T-helper 2 cell treated with Interferon-gamma antibody and Interleukin-4, amounts not matched to agents 100 ng/mL and 5 ng/mL, for 36 hours (primary cell): ENCODE measurements at regions not wholly inside any gene's neighbourhood (a gene's known extent, or its start where the extent isn't known, plus 50 kb on each side); places are given as distances from the start of the nearest gene placed in this dataset.
"Not testable (repeated sequence)": the region's sequence is repeated elsewhere in the genome, so short reads cannot be mapped to it uniquely, and the experiment has no call there.

Experiments
- intact Hi-C: fragments of 100-400 bp; cut with micrococcal nuclease; formaldehyde crosslinking; loops from one replicate; pipeline ENCODE4 v1.15.1; 2023

DNA sequence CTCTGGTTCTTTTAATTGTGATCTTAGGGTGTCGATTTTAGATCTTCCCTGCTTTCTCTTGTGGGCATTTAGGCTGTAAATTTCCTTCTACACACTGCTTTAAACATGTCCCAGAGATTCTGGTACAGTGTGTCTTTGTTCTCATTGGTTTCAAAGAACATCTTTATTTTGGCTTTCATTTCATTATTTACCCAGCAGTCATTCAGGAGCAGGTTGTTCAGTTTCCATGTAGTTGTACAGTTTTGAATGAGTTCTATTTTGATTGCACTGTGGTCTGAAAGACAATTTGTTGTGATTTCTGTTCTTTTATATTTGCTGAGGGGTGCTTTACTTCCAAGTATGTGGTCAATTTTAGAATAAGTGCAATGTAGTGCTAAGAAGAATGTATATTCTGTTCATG lies 423.8 kb downstream of the PIK3C3 start:
- intact Hi-C loops: not testable (repeated sequence)

DNA sequence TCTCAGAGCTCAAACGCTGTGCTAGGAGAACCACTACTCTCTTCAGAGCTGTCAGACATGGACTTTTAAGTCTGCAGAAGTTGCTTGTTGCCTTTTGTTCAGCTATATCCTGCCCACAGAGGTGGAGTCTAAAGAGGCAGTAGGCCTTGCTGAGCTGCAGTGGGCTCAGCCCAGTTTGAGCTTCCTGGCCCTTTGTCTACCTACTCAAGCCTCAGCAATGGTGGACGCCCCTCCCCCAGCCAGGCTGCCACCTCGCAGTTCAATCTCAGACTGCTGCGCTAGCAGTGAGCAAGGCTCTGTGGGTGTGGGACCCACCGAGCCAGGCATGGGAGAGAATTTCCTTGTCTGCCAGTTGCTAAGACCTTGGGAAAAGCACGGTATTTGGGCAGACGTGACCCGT lies 426.2 kb downstream of the PIK3C3 start:
- intact Hi-C loops: not testable (repeated sequence)

DNA sequence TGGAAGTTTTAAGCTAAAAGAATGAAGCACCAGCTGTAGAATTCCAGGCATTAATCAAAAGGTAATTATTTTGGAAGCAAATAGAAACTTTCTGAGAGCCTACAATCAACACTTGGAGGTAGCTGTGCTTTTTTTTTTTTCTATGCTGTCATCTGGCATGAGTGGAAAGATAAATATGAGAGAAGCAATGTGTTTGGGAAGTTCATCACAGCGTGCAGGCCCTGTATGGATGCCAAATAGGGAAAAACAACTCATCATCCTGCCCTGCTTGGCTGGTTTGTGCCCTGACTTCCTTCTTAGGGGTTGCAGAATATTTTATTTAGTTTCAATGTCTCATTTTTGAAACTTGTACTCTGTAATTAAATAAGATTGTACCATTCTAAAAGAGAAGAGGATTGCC lies 437.4 kb downstream of the PIK3C3 start:
- intact Hi-C loops: no loop called here

DNA sequence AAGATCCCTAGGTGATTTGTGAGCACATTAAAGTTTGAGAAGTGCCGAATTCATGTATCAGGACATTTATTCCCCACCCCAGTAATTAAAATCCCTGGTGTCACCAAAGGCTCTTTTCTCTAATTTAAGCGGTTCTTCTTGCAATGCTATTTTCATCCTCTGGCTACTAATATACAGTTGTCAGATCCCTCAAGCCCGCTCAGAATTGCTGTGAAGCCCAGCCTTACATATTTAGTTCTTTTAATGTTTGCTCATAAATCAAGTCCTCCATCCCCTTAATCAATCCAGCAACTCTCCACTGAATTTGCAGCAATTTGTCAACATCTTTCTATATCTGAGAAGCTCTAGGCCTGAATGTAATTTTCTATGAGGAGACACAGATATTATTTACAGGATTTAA lies 437.9 kb downstream of the PIK3C3 start:
- intact Hi-C loops: no loop called here

DNA sequence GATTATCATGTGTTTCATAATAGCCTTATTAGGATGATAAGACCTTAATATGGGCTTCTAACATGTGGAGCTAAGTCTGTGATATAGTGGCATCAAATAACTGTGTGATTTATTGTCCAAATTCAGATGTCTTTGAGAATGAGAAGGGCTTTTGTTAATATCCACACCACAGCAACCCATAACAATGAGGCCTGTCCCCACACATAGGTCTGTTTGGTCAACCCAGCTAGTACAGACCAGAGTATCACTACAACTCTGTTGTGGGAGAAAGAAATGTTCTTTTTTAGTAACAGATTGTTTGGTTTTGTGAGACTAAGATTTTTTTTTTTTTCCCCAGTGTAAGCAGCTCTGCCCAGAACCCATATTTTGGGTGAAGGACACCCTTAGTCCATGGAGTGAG lies 439.2 kb downstream of the PIK3C3 start:
- intact Hi-C loops: no loop called here

DNA sequence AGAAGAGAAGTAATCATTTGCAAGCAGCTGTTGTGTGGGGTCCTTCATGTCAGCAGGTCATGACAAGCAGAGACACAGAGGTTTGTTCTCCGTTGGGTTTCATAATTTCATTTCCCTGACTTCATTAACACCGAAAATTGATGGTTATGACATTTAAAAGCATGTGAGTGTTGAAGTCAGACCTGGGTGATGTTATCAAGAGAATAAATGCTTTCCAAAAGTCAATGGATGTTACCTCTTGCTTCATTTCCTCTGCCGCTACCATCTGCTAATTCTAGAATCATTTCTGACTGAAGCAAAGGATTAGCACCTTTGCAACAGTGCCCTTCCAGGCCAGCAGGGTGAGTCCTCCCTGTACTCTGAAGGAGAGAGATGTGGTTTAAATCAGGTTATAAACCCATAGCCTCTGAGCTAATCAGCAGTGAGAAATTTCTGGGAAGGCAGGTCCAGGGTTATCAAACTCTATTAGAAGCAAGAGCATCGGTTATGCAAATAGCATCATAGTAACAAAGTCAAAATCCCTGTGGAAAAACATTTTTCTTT lies 446.2 kb downstream of the PIK3C3 start:
- intact Hi-C loops: no loop called here

DNA sequence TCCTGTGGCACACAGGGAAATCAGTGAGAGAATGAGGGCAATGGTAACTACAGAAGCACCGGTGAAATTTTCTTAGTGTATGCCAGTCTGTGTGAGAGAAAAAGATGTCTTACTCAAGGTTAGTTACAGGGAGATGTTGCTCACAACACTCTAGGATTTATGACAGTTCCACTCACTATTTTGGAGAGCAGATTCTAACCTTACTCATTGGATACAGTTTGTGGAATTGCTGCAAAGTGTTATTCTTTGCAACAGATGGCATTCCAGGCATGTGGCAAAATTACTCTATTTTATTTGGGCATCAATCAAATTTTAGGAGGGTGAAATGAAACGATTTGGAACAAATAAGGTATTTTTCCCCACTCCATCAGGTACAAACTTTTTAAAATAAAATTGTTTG lies 449.1 kb downstream of the PIK3C3 start:
- intact Hi-C loops: no loop called here

DNA sequence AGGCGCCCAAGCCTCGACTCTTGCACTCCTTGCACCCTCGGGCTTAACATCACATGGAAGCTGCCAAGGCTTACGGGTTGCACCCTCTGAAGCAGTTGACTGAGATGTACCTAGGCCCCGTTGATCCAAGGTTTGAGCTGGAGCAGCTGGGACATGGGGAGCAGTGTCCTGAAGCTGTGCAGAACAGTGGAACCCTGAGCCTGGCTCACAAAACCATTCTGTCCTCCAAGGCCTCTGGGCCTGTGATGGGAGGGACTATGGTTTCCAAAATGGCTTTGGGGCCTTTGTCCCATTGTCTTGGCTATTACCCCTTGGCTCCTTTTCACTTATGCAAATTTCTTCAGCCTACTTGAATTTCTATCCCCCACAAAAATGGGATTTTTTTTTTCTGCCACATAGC lies 454.0 kb downstream of the PIK3C3 start:
- intact Hi-C loops: no loop called here

DNA sequence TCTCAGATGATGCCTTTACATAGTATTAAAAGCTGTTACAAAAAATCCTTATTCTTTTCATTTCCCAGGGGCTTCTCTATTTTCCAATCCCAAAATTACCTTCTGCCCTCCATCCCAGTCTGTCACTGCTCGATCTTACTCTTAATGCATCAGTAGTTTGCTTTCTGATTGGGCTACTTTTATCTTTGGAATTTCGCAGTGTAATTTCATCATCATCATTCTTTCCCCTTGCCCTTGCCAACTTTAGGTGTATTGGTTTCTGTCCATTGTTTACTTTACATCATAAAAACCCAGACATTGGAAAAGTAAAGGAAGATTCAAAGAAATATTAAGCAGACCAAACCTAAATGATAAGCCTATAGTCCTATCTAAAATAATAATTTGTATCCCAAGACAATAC lies 457.2 kb downstream of the PIK3C3 start:
- intact Hi-C loops: no loop called here

DNA sequence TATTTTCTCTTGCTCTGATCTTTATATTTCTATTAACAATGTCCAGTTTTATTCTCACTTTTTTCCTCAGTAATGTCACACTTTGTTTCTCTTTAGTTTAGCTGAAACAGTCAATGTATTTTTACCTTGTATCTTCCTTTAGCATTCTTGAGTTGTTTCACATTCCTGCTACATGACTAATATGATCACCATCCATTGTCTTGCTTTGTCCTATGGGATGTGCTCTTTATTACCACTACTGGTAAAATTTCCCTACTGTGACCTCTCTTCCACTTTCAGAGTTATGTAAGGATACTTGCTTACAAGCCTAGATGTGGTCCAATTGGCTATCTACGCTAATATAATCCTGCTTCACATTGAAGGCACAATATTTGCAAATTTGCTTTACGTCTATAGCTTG lies 457.9 kb downstream of the PIK3C3 start:
- intact Hi-C loops: no loop called here

DNA sequence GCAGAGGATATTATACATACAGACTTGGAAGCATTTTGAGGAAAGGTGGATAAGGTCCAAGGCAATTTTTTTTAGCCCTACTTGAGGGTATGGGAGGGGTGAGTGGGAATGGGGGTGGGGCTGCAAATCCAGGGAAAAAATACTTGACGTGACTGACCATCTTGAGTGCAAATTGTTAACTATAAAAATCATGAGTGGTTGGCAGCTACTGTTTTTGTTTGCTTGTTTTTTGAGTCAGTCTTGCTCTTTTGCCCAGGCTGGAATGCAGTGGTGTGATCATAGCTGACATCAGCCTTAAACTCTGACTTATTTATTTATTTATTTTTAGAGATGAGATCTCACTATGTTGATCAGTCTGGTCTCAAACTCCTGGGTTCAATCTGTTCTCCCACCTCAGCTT lies 458.8 kb downstream of the PIK3C3 start:
- intact Hi-C loops: no loop called here

DNA sequence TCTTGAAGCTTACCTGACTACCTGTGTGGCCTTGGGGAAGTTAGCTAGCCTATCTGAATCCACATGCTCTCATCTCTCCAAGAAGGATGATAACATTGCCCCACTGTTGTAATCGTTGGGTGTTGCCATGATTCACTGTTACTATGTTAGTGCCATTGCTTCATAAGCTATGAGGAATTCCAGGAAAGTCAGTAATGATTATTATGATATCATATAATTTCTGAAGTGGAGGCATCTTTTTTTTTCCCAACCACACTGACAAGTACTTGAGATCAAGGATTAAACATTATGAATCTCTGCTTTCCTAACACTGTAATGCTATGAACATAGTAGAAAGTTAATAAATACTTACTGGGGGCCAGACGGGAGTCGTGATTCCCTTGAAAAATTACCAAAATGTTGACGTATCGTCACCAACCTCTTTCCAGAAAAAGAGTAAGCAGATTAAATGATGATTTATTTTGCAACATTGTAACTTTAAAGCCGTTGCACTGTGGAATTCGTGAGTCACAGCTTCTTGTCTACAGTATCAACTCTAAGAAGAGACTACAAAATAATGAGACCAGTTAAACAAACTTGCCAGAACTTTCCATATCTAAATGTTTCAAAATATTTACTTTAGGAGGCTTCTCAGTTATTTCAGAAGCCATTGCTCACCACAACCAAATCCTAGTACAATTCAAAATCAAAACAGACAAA lies 459.9 kb downstream of the PIK3C3 start:
- intact Hi-C loops: no loop called here

DNA sequence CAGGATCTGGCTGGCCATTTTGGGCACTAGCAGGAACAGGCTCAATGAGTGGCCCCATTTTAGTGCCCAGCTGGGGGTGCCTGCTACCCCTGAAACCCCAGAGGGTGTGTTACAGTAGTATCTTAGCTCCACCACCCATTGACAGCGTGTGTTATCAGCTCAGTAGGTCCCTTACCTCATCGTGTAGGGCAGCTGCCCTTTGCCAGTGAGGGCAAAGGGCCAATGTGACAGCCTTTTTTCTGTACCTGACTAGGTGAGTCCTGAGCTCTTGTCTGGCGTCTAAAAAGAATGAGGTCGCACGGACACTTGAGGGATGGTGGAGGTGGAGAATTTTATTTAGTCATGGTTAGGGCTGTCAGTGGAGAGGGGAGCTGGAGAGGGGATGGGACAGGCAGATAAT lies 462.2 kb downstream of the PIK3C3 start:
- intact Hi-C loops: no loop called here

DNA sequence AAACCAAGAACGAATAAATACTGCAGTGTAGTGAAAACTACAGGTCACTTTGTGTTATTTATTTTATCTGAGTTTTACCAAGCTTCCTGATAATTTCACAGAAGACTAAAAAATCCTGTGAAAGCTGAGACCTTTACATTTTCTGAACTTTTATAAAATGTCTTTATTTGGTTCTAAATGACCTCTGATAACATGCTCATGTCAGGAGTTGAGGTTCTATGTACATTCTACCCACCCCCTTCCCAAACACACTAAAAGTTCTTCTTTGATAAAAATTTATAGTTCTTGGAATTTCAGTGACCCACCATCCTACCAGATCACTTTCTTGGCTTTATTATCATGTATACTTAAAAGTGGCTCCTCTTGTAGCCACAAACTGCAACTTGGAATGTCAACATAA lies 463.1 kb downstream of the PIK3C3 start:
- intact Hi-C loops: no loop called here

DNA sequence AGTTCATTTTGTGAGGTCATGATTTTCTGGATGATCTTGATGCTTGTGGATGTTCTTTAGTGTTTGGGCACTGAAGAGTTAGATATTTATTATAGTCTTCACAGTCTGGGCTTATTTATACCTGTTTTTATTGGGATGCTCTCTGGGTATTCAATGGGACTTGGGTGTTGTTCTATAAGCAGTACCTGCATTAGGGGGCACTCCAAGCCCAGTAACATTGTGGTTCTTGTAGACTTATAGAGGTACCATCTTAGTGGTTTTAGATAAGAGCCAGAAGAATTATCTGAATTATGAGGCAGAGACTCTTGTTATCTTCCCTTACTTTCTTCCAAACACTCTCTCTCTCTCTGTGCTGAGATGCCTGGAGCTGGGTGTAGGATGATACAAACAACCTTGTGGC lies 470.0 kb downstream of the PIK3C3 start:
- intact Hi-C loops: no loop called here

DNA sequence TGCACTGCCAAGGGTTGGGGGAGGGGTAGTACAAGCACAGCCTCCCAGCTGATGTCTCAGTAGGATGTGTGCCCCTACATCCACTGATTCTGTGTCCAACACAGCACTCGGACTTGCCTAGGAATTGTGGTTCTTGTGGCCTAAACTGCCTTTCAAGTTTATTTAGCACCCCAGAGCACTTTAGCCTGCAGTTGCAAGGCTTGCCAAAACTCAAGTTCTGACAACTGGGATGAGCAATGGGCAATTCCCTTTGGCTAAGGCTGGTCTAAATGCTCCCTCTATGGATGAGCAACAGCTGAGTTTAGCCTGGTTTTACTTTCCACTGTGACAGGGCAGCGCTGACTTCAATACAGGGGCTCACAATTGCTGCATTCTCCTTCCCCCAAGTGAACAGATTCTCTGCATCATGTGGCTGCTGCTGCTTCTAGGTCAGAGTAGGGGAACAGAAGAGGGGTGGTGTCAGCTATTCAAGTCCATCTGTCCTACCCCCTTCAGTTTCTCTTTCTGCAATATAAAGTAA lies 471.5 kb downstream of the PIK3C3 start:
- intact Hi-C loops: no loop called here

DNA sequence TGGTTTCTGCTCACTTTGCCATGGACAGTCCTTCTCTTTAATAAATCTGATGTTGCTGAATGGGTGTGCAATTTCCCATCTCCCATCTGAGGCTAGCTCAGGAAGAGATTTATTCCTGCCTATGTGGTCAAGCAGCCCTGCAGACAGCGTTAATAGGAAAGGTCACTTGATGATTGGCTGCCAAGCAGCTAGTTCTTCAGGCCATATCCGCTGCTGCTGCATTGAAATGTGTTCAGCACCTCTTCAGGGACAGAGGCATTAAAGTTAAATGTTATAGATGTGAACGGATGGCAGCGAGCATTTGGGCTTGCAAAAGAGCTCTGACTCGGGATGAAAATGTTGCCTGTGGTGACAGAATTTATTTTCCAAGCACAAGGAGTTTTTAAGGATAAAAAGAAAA lies 474.2 kb downstream of the PIK3C3 start:
- intact Hi-C loops: no loop called here

DNA sequence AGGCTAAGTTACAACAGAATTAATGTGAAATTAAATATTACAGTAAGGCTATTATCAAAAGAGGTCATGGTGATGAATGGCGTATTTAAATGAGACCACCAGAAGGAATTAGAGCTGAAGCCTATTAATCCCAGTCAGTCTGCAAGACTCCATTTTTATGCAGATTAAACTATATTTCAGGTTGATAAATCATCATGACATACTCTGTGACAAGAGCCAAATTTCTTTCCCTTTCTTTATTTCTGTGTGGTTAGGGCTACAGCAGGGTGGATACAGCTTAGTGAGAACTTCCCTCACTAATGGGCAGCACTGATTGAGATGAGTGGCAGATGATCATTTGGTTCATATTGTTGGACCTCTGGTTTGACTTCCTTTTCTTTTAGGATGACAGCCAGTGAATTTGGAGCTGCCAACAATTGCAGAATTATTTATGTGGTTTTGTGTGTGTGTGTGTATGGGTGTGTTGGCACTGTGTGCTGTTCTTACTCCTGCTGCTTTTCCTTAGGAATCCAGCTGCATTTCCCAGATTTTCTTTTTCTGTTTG lies 481.3 kb downstream of the PIK3C3 start:
- intact Hi-C loops: no loop called here

DNA sequence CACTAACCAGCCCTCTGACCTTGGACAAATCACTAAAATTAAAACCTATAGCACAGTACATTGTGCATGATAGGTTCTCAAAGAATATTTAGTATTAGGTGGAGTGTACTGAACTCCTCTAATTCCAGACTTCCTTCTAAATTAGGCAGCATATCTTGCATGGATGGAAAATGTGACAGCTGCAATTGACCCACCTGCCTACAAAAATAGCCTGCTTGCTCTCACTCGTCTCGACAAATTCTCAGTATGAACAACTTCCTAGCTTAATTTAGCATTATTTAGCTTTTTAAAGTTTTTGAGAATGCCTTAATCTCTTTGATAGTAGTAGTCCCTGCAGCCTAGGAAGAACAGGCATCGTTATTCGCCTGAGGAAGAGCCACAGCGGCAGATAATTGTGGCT lies 482.0 kb downstream of the PIK3C3 start:
- intact Hi-C loops: no loop called here

DNA sequence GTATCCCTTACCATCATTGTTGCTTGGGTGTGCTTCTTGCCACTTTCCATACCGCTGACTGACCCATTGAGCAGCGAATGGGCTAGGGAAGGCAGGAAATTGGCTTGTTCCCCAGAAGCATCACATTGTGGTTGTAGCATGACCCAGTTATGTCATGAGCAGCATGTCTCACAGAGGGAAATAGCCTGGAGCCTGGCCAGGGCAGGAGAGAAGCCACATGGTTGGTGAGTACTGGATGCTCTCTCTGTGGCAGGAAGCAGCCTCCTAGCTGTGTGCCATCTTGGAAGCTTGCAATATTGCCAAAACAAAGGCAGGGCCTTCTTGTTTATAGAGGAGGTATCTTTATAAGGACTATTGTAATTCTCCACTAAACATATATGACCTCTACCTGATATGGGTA lies 482.6 kb downstream of the PIK3C3 start:
- intact Hi-C loops: no loop called here

DNA sequence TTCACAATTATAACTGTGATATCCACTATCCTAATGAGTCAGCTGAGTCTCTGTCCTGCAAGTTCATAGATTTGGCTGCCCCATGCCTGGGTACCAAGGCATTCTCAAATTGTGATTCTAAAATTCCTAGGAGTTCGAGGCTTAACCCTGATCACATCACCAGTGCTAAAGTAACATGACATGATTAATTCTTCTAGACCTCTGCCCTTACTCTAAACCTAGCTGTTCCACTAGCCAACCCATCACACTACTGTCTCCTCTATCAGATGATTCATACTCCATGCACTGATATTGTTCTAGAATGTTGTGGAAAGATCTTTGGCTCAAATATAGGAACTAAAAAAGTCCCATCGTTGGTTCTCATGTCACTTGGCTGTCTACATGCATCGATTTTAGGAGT lies 487.6 kb downstream of the PIK3C3 start:
- intact Hi-C loops: no loop called here

DNA sequence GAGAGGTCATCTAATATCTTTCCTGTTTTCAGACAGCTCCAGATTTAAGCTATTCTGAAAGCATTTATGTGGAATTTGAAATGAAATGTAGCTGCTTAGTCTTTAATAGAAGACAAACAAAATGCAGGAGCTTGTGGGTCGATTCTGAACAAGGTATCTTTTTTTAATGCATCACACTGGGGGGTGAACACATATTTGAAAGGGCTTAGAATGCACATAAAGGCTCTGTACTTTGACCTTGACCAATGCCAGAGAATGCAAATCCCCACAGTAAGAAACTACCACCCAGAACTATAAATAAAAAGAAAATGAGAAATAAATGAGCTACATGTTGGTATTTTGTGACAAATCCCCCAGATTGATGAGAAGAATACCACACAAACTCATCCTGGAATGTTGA lies 489.3 kb downstream of the PIK3C3 start:
- intact Hi-C loops: no loop called here

DNA sequence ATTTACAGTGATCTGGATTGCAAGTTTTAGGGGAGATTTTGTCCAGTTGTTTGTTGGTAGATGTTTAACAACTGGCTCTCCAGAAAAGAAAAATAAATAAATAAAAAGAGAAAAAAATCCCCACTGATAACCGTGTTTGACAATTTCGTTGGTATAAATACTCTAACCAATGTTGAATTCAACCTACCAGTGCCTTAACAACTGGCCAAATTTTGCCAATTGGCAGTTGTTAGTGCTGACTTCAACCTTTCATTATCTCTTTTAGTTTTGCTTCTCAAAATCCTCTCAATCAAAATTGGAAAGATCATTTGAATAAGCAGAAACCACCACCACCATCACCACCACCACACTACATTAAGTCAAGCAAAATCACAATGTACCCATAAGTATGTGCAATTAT lies 490.3 kb downstream of the PIK3C3 start:
- intact Hi-C loops: no loop called here
